ENCODE measurements at regions not wholly inside any gene's neighbourhood (a gene's known extent, or its start where the extent isn't known, plus 50 kb on each side); places are given as distances from the start of the nearest gene placed in this dataset.
"Not testable (repeated sequence)": the region's sequence is repeated elsewhere in the genome, so short reads cannot be mapped to it uniquely, and the experiment has no call there.

GRCh38 chr5:85556464-85556863 is 1061.3 kb upstream of the COX7C start:
- DNase-seq, result no peak

- DNase-seq, result no peak
Measured at GRCh38 chr5:85576666-85577065, 1041.1 kb upstream of the COX7C start.

- DNase-seq, result not testable (repeated sequence)
Measured at GRCh38 chr5:85587806-85588205, 1029.9 kb upstream of the COX7C start.

- DNase-seq, result not testable (repeated sequence)
Measured at GRCh38 chr5:85588268-85588667, 1029.5 kb upstream of the COX7C start.

GRCh38 chr5:85590764-85591163 is 1027.0 kb upstream of the COX7C start:
- no peak for DNase-seq

GRCh38 chr5:85591311-85591710 is 1026.4 kb upstream of the COX7C start:
- DNase-seq, result no peak

- DNase-seq, result no peak
Measured at GRCh38 chr5:85602843-85603242, 1014.9 kb upstream of the COX7C start.

- no peak for DNase-seq
Measured at GRCh38 chr5:85604378-85604777, 1013.4 kb upstream of the COX7C start.

GRCh38 chr5:85604786-85605185 is 1013.0 kb upstream of the COX7C start:
- DNase-seq, result no peak

- no peak for DNase-seq
Measured at GRCh38 chr5:85605381-85605780, 1012.4 kb upstream of the COX7C start.

- DNase-seq, result no peak
Measured at GRCh38 chr5:85614489-85614888, 1003.3 kb upstream of the COX7C start.

- DNase-seq, result no peak
Measured at GRCh38 chr5:85621668-85622067, 996.1 kb upstream of the COX7C start.

- no peak for DNase-seq
Measured at GRCh38 chr5:85628153-85628552, 989.6 kb upstream of the COX7C start.

- DNase-seq, result not testable (repeated sequence)
Measured at GRCh38 chr5:85638495-85639125, 979.1 kb upstream of the COX7C start.

- DNase-seq, result no peak
Measured at GRCh38 chr5:85646036-85646435, 971.7 kb upstream of the COX7C start.

GRCh38 chr5:85646641-85647040 is 971.1 kb upstream of the COX7C start:
- DNase-seq, result no peak

- DNase-seq, result no peak
Measured at GRCh38 chr5:85647349-85648127, 970.2 kb upstream of the COX7C start.

GRCh38 chr5:85648495-85648894 is 969.2 kb upstream of the COX7C start:
- no peak for DNase-seq

GRCh38 chr5:85651731-85652130 is 966.0 kb upstream of the COX7C start:
- no peak for DNase-seq

- not testable (repeated sequence) for DNase-seq
Measured at GRCh38 chr5:85654144-85654543, 963.6 kb upstream of the COX7C start.

GRCh38 chr5:85656050-85656449 is 961.7 kb upstream of the COX7C start:
- DNase-seq, result no peak

GRCh38 chr5:85657328-85657727 is 960.4 kb upstream of the COX7C start:
- not testable (repeated sequence) for DNase-seq

- DNase-seq, result not testable (repeated sequence)
Measured at GRCh38 chr5:85662969-85663707, 954.6 kb upstream of the COX7C start.

GRCh38 chr5:85663708-85664031 is 954.1 kb upstream of the COX7C start:
- no peak for DNase-seq
